GM18517 (cell line): ENCODE measurements at regions not wholly inside any gene's neighbourhood (a gene's known extent, or its start where the extent isn't known, plus 50 kb on each side); places are given as distances from the start of the nearest gene placed in this dataset.

ENCODE experiments used
- ATAC-seq: cut with Tn5 transposase; IDR thresholded peaks from one replicate; pipeline ENCODE4 v1.9.1; 2021; ENCODE audit warnings: mild to moderate bottlenecking, moderate library complexity; ENCODE audit not compliant: unreplicated experiment

DNA sequence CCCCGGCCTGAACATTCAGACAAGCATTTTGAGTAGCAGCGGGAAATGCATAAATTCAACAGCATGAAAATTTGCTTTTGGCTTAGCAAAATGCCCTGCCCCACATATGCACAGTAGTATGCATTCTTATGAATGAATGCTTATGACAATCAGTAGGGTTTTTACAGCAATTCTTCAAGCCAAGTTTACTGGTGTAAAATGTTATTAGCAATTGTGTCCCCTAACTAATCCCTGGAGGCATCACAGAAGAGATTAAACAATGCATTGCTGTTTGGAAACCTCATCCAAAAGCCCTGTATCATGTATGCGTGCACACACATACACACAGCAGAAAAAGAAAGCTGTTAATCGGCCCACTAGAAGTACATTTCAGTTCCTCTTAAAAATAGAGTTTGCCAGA is 406.5 kb downstream of the LRIG3 start:
- no peak for ATAC-seq

DNA sequence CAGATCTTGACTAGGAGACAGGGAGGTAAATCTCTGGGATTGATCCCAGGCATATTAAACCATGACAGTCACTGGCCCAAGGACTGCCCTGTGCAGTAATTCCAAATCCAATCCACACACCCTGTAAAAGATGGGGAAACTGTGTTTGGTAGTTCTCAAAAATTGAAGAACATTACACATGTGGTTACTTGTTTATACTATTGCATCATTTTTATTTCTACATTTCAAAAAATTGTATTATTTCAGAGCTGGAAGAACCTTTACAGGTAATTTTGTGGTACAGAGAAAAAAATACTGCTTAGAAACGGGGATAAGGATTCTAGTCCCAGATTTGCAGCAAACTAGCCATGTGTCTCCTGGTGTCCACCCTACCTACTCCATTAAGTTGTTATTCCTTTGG is 400.5 kb downstream of the LRIG3 start:
- ATAC-seq: no peak

DNA sequence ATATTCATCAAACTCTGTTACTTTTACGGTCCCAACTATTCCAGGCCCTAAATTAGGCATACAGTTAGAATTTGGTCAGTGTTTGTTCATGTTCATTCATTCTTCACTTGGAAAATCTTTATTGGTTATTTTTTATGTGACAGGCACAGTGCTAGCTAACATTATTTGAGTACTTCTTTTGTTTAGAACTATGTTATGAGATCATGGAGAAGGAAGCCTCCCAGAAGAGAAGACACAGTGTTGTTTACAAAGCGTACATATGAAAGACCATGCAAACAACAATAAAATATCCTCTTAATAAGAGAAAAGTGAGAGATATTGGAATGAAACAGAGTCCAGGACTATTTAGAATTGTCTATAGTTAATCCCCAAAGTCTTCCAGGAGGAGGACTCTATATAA is 399.2 kb downstream of the LRIG3 start:
- no peak for ATAC-seq

DNA sequence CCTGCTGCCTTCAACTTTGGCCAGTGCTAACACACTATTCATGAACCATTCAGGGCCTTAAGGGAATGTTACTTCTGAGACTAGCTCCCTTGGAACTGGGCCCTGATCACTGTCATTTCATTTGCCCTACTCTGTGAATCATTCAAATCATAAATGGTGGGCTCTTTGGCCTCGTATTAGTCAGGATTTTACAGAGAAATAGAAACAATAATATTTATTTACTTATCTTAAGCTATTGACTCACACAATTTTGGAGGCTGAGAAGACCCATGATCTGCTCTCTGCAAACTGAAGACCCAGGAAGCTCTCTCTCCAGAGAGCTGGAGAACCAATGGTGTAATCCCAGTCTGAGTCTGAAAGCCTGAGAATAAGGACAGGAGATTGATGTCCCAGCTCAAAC is 398.5 kb downstream of the LRIG3 start:
- ATAC-seq: no peak

DNA sequence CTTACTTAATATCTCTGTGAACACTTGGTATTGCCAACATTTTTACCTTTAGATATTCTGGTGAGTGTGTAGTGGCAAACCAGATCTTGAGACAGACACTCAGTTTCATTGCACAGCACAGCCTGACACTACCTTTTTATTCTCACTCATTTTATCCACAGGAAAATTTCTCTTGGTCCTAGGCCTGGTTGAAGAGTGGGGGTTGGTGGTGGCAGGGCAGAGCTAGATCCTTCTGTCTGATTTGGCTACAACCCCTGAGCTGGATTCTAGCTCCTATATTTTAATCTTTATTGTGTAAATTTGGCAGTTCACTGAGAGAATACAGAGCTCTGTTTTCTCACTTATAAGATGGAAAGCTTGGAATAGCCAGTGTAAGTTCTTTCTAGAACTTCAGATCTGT is 396.9 kb downstream of the LRIG3 start:
- ATAC-seq: no peak

DNA sequence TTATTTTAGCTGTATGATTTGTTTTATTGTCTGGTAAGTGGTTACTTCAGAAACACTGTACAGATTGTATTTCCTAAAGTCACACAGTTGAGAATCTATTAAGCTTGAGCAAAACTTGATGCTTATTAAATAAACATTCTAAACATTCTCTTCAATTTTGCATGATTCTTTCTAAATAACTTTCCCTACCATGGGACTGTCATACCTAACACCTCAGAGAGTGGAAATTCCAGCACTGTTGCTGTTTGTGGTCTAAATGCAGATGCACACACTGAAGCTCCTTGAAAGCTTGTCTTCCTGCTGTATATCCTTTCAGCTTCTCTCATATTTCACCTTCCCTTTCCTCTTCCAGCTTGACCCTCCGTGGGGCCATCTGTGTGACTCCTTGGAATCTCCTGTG is 392.0 kb downstream of the LRIG3 start:
- no peak for ATAC-seq

DNA sequence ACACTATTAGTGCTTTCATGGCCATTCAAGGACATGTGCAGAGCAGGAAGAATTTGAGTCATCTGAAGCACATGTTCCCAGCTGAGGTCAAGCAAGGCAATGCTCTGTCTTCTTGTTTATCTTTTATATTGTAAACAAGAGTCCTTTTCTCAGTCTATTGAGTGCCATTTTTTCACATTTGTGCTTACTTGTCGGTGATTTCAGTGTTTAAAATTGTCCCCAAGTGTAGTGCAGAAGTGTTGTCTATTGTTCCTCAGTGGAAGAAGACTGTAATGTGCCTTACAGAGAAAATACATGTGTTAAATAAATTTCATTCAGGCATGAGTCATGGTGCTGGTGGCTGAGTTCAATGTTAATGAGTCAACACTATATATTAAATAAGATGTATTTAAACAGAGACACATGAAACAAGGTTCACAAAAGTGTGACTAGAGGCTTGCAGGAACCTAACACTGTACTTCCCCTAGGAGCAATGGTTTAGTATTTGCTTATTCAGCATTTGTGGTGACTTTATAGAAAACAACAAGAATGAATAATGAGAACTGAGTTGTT is 391.1 kb downstream of the LRIG3 start:
- no peak for ATAC-seq

DNA sequence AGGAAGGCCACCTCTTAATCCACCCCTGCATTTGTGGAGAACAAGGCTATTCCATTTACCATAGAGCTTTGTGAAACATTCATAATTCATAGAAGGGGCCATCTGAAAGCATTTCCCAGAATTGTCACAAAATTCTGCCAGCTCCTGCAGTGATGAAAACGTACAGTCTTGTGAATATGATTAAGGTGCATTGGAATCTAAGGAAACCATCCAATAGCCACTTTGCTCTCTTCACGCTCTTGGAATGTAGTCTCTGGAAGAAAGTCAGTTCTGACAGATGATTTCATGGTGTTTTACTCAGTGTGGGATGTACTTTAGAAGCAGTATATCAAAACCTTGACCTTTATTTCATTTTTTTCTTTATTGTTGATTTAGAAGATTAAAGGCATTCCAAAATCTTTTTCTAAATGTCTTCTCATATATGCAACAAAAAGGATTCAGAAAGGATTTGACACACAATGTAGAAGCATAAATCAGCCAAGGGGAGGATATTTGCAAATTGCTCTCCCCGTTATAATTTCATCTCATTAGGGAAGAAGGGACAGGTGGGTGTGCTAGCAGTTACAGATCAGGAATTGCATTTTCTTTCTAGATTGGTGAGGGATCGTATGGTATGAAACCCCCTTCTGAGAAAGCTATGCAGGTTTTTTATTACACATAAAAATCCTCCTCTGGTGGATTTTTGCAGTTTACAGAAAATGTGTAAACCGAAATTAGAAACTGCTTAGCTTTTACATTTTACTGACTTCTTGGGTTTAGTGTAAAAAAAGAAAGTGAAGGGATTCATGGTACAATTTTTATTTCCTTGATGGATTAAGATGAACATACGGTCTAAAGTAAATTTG is 390.2 kb downstream of the LRIG3 start:
- no peak for ATAC-seq

DNA sequence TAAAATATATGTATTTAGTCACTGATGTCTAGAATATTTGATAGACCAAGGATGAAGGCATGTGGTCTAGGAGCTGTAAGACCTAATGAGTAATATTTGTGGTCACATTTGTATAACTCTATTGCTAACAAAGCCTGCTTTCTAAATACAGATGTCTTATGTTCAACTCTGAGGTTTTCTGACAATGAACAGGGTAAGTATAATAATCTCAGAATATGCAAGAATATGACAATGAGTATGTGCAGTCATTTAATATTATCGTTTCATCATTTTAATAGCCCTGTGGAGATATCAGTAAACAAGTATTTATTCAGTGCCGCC is 389.6 kb downstream of the LRIG3 start:
- ATAC-seq: no peak

DNA sequence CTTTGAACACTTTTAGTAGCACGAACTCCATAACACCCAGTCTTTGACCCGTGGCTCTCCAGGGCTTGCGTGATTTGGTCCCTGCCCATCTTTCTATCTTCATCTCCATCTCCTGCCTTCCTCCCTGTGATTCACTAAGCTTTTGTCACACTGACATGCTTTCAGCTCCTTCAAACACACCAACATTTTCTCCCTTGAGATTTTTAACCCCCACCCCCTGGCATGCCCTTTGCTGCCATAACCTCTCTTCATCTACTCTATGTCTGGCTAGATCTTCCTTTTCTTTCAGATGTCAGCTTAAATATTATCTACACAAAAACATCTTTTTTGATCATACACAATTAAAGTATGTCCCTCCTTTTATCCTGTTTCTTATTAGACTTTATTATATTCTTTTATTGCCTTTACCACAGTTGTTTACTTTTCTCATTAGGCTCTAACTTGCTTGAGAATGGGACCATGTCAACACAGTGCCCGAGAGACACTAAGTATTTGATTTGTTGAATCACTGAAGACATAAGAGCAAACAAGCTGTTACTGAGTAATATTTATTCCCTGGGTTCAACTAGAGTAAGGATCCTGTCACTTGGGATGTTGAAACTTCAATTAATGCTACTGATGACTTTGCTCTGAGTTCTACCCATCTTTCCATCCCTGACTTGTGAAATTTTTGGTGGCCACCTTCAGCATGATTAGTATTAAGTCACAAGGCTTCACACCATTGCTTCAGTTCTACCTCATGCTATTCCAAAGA is 387.3 kb downstream of the LRIG3 start:
- ATAC-seq: no peak

DNA sequence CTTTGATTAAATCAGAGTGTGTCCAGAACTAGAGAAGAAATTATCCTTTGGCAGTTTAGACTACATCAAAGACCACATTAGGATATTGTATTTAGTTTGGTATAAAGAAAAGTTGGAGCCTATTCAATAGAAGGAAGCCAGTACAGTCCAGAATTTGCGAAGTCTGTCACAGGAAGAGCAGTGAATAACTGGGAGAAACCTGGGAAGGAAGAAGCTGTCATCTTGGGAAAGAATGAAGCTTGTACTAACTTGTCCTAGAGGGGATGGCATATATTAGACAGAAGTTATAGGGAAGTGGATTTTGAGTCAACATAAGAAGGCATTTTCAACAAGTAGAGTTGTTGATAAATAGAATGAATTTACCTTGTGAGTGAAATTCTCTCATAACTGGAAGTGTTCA is 386.7 kb downstream of the LRIG3 start:
- no peak for ATAC-seq

DNA sequence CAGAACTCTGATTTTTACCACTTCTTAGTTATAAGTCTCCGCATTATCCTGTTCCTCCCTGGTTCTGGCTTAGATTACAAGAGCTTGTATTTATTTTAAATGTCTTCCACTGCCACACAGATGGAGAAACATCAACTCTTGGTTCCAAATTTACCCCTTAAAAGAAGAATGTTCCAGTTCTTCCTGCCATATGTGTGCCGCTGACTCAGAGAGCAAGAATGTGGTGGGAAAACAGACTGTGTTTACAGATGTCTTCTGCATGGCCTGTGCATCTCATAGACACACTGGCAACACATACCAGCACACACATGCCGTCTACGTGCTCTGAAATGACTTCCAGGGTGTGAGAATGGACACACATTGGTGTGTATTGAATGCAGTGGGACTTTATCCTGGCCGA is 383.0 kb downstream of the LRIG3 start:
- no peak for ATAC-seq

DNA sequence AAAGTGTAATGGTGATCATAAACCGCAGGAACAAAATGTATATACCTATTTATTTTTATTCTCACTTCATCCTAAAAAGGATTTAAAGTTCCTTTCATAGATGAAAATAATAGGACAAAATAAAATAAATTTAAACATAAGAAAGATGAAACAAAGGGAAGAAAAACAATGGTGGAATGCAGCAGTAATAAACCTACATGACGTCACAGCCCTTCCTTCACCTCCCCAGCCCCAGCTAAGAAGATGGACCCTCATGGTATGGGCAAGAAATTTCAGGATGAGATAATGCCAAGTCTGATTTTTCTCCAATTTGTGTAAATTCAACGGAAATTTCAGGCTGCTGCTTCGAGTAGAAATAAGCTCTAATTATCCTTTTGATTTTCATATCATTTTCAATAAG is 381.0 kb downstream of the LRIG3 start:
- no peak for ATAC-seq

DNA sequence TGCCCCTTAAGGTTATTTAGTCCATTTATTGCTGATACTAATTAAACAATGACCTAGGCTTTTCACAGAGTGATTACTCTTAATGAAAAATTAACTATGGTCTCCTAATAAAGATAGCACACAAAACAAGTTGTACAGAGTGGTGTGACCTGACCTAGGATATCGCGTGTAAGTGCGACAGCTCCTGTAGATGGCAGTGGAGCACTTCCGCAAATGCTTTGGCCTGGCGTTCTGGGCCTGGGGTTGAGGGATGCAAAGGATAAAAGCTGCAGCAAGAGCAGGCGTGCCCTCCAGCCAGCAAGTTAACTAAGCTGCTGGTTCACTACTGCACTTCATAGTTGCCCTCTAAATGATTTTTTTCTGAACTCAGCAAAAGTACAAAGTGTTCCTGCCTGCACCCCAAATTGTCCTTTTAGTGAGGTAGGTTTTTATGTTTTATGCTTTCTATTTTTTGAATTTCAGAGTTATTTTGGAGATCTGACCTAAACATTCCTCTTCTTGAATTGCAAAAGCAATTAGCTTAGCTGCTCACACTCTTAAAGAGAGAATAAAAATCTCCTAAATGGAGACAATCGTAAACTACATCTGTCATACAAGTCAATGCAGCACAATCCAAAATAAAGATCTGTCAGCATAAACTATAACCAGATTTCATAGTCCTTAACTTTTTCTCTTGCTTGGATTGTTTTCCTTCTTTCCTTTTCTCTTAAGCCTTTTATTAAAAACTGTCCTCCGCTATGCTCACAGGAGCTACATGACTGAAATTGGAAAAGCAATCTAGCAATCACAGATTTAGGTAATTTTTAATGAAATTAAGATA is 379.6 kb downstream of the LRIG3 start:
- no peak for ATAC-seq

DNA sequence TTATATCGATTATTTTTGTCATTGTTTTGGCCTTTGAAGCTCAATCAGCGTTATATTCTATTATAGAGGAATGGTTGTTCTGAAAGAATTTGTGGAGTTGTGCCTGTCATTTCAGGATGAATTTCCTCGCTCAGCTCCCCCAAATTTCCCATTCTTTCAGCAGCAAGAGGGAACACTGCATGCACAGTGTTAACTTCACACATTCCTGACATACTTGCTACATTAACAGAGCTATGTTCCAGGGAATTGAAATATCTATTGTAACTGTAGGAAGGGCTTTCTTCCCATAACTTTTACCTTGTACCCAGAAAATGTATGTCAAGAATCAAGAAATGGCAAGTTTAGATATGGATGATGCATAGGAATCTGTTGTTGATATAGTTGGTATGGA is 379.0 kb downstream of the LRIG3 start:
- ATAC-seq: no peak

DNA sequence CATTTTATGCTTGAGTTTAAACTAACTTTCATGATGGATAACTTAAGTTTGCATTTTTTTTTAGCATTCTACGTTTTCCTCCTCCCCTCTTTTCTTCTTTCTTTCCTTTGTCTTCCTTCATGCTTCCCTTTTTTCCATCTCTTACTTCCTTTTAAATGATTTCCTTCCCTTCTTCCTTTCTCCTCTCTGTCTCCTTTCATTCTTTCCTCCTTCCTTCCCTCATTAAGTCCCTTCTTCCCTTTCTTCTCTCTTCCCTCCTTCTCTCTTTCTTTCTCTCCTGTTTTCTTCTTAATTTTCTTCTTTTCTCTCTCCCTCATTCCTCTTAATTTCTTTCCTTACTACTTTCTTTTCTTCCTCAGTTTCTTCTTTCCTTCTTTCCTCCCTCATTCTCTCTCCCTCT is 376.0 kb downstream of the LRIG3 start:
- no peak for ATAC-seq

DNA sequence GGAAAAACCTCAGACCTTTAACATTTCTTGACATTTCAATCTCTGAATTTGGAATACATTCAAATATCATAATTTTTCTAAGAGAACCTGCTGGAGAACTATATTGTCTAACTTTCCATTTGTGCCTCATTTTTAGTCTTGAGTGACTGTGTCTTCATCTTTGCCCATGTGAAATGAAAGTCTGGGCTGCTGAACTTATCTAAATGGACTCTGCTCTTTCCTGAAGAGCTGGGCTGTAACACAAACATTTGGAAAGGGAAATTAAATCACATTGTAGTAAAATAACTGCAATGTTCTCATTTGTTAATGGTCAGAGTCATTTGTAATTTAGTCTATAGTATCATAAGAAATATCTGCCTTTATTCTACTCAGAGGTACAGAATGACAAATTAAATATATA is 373.1 kb downstream of the LRIG3 start:
- no peak for ATAC-seq

DNA sequence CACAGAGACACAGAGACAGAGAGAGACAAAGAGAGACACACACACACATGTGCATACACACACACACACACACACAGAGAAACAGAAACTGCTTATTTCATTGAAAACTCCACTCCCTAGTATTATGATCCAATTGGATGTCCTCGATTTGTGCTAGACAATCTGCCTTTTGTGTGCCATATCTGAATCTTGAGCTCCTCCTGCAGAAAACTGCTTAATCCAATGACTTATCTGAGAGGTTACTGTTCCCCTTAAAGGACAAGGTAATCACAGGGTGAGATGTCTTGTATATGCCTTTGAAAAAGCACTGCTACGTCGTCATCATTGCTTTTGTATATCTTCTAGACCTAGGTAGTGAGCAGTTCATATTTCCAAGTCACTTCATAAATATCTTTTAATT is 371.5 kb downstream of the LRIG3 start:
- no peak for ATAC-seq

DNA sequence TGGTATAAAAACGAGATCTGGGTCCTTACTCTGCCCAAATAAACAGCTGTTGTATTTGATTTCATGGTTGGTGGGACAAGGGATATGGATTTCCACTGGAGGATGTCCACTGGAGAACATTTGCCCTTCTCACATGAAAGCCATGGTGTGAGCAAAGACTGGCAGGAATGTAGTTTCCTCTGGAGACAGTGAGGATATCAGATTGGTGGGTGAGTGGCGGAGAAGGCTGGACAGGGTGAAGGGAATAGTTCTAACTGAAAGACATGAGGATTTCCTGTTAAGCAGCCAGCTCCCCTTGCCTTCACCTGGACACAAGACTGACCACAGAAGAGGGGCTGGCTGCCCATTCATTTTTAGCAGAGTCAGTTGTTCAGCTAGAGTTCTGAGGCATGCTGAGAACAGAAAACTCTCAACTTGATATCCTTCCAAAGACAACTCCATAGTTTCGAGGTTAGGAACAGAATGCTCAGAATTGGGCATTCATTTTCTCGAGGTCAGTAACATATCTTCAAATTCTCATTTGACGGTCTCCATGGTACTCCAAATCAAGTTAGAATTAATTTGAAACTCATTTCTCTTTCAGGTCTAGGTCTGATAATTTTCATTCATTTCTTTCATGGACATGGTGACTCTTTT is 365.7 kb downstream of the LRIG3 start:
- ATAC-seq: no peak

DNA sequence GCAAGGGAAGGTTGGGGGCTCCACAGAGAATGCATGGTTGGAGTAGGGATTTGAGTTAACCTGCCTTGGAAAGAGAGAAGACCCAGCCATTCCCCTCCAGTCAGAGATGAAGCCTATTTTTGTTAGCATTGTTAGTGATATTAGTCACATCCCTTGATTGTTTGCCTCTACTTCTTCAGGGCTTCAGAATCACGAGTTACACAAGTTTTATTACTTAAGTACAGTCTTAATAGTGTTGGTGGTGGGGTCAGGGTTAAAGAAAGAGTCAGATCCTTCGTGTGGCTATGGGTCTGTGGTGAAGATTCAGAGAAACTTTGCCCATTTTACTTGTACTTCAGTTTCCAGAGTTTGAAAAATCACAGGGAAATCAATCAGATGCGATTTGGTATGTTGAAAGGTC is 363.1 kb downstream of the LRIG3 start:
- ATAC-seq: no peak

DNA sequence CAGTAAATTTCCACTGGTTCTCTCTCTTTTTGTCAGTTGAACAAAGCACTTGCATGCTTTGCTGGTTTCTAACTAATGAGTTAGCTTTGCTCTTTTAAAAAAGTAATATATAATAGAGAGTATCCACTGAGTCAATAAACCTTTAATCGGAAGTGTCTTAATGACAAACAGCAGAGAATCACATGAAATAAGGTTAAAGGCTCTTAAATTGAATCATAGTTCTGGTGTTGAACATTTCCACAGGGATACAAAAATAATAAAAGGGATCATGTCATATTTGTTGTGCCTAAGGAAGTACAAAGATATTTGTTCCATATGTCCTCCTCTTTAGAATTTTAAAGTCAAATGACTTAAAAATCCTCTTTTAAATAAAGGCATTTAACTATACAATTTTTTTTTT is 362.6 kb downstream of the LRIG3 start:
- no peak for ATAC-seq
